GM20000 (cell line): ENCODE measurements at regions not wholly inside any gene's neighbourhood (a gene's known extent, or its start where the extent isn't known, plus 50 kb on each side); places are given as distances from the start of the nearest gene placed in this dataset.

Source experiments
- DNase-seq: peaks from one replicate; pipeline ENCODE4 v3.0.0; 2012; ENCODE audit warnings: low spot score
- CTCF ChIP-seq: IDR thresholded peaks from 2 replicates; pipeline ENCODE4 v1.5.1; 2012; ENCODE audit warnings: mild to moderate bottlenecking, control low read depth; ENCODE audit errors: extremely low read depth, missing control alignments

- no peak for DNase-seq
- no peak for TF ChIP-seq CTCF
Observed at GRCh38 chr9:35540315-35540714, 50.4 kb downstream of the RUSC2 start.

GRCh38 chr9:35546853-35547252 is 56.9 kb downstream of the RUSC2 start:
- TF ChIP-seq CTCF = no peak
- no peak for DNase-seq

- TF ChIP-seq CTCF = no peak
- no peak for DNase-seq
Observed at GRCh38 chr9:35547889-35548418, 57.1 kb upstream of the TESK1 start.

- no peak for TF ChIP-seq CTCF
- no peak for DNase-seq
Observed at GRCh38 chr9:35548571-35548970, 56.5 kb upstream of the TESK1 start.

GRCh38 chr9:35549441-35549840 is 55.6 kb upstream of the TESK1 start:
- no peak for DNase-seq
- TF ChIP-seq CTCF = no peak

- TF ChIP-seq CTCF = no peak
- DNase-seq = no peak
Observed at GRCh38 chr9:35552376-35552775, 52.7 kb upstream of the TESK1 start.

- no peak for TF ChIP-seq CTCF
- DNase-seq = no peak
Observed at GRCh38 chr9:35552837-35553236, 52.2 kb upstream of the TESK1 start.
